CD4-positive, alpha-beta T cell treated with Interleukin-12 subunit alpha and Interleukin-12 subunit beta, for 1 hour (primary cell): ENCODE measurements at regions not wholly inside any gene's neighbourhood (a gene's known extent, or its start where the extent isn't known, plus 50 kb on each side); places are given as distances from the start of the nearest gene placed in this dataset.
"Not testable (repeated sequence)": the region's sequence is repeated elsewhere in the genome, so short reads cannot be mapped to it uniquely, and the experiment has no call there.

Experiments used
- DNase-seq: peaks from one replicate; pipeline ENCODE4 v3.0.0-alpha.2; 2020

- no peak for DNase-seq
Measured at GRCh38 chr3:20700714-20701113, 514.7 kb upstream of the SGO1 start.

- no peak for DNase-seq
Measured at GRCh38 chr3:20698896-20699295, 512.9 kb upstream of the SGO1 start.

- no peak for DNase-seq
Measured at GRCh38 chr3:20696388-20697150, 510.6 kb upstream of the SGO1 start.

GRCh38 chr3:20692675-20693074 lies 506.7 kb upstream of the SGO1 start:
- DNase-seq: no peak

GRCh38 chr3:20683910-20684309 lies 497.9 kb upstream of the SGO1 start:
- no peak for DNase-seq

- DNase-seq: no peak
Measured at GRCh38 chr3:20682573-20682972, 496.6 kb upstream of the SGO1 start.

- DNase-seq: no peak
Measured at GRCh38 chr3:20680990-20681628, 495.1 kb upstream of the SGO1 start.

GRCh38 chr3:20673866-20674265 lies 487.9 kb upstream of the SGO1 start:
- DNase-seq: no peak

- DNase-seq: no peak
Measured at GRCh38 chr3:20669675-20670074, 483.7 kb upstream of the SGO1 start.

GRCh38 chr3:20669184-20669583 lies 483.2 kb upstream of the SGO1 start:
- DNase-seq: no peak

- no peak for DNase-seq
Measured at GRCh38 chr3:20668411-20668810, 482.4 kb upstream of the SGO1 start.

- no peak for DNase-seq
Measured at GRCh38 chr3:20666091-20666490, 480.1 kb upstream of the SGO1 start.

- no peak for DNase-seq
Measured at GRCh38 chr3:20658491-20658890, 472.5 kb upstream of the SGO1 start.

- DNase-seq: no peak
Measured at GRCh38 chr3:20657560-20657959, 471.6 kb upstream of the SGO1 start.

GRCh38 chr3:20652231-20652986 lies 466.4 kb upstream of the SGO1 start:
- DNase-seq: no peak

- DNase-seq: no peak
Measured at GRCh38 chr3:20648921-20649381, 462.9 kb upstream of the SGO1 start.

- no peak for DNase-seq
Measured at GRCh38 chr3:20648294-20648693, 462.3 kb upstream of the SGO1 start.

GRCh38 chr3:20646425-20646824 lies 460.4 kb upstream of the SGO1 start:
- DNase-seq: no peak

- no peak for DNase-seq
Measured at GRCh38 chr3:20645340-20645739, 459.3 kb upstream of the SGO1 start.

GRCh38 chr3:20637729-20638128 lies 451.7 kb upstream of the SGO1 start:
- no peak for DNase-seq

- no peak for DNase-seq
Measured at GRCh38 chr3:20622304-20622703, 436.3 kb upstream of the SGO1 start.

- not testable (repeated sequence) for DNase-seq
Measured at GRCh38 chr3:20618621-20619020, 432.6 kb upstream of the SGO1 start.

GRCh38 chr3:20618181-20618580 lies 432.2 kb upstream of the SGO1 start:
- DNase-seq: not testable (repeated sequence)

GRCh38 chr3:20615982-20616381 lies 430.0 kb upstream of the SGO1 start:
- DNase-seq: not testable (repeated sequence)
